ENCODE measurements at regions not wholly inside any gene's neighbourhood (a gene's known extent, or its start where the extent isn't known, plus 50 kb on each side); places are given as distances from the start of the nearest gene placed in this dataset.
"Not testable (repeated sequence)": the region's sequence is repeated elsewhere in the genome, so short reads cannot be mapped to it uniquely, and the experiment has no call there.

- DNase-seq (ENCODE audit: low spot score): no peak
Measured at GRCh38 chr14:51444353-51445000, 204.4 kb downstream of the TMX1 start.

GRCh38 chr14:51445001-51445390 is 204.9 kb downstream of the TMX1 start:
- no peak for DNase-seq (ENCODE audit: low spot score)

GRCh38 chr14:51446771-51447170 is 204.9 kb upstream of the FRMD6 start:
- DNase-seq (ENCODE audit: low spot score): no peak

GRCh38 chr14:51447411-51447810 is 204.3 kb upstream of the FRMD6 start:
- DNase-seq (ENCODE audit: low spot score): no peak

GRCh38 chr14:51448831-51449670 is 202.7 kb upstream of the FRMD6 start:
- peak; percentile 24 for DNase-seq (ENCODE audit: low spot score)

- no peak for DNase-seq (ENCODE audit: low spot score)
Measured at GRCh38 chr14:51449681-51450080, 202.0 kb upstream of the FRMD6 start.

- DNase-seq (ENCODE audit: low spot score): no peak
Measured at GRCh38 chr14:51451561-51451960, 200.1 kb upstream of the FRMD6 start.

- no peak for DNase-seq (ENCODE audit: low spot score)
Measured at GRCh38 chr14:51453869-51454268, 197.8 kb upstream of the FRMD6 start.

GRCh38 chr14:51454351-51454750 is 197.4 kb upstream of the FRMD6 start:
- DNase-seq (ENCODE audit: low spot score): no peak

- no peak for DNase-seq (ENCODE audit: low spot score)
Measured at GRCh38 chr14:51455041-51455835, 196.5 kb upstream of the FRMD6 start.

GRCh38 chr14:51457843-51458562 is 193.7 kb upstream of the FRMD6 start:
- DNase-seq (ENCODE audit: low spot score): no peak

- no peak for DNase-seq (ENCODE audit: low spot score)
Measured at GRCh38 chr14:51458563-51458955, 193.2 kb upstream of the FRMD6 start.

- DNase-seq (ENCODE audit: low spot score): no peak
Measured at GRCh38 chr14:51460011-51460410, 191.7 kb upstream of the FRMD6 start.

GRCh38 chr14:51462182-51462581 is 189.5 kb upstream of the FRMD6 start:
- no peak for DNase-seq (ENCODE audit: low spot score)

- no peak for DNase-seq (ENCODE audit: low spot score)
Measured at GRCh38 chr14:51462706-51463105, 189.0 kb upstream of the FRMD6 start.

GRCh38 chr14:51463461-51463860 is 188.2 kb upstream of the FRMD6 start:
- DNase-seq (ENCODE audit: low spot score): no peak

- DNase-seq (ENCODE audit: low spot score): no peak
Measured at GRCh38 chr14:51464411-51464810, 187.3 kb upstream of the FRMD6 start.

- no peak for DNase-seq (ENCODE audit: low spot score)
Measured at GRCh38 chr14:51465486-51465885, 186.2 kb upstream of the FRMD6 start.

- DNase-seq (ENCODE audit: low spot score): not testable (repeated sequence)
Measured at GRCh38 chr14:51467392-51467791, 184.3 kb upstream of the FRMD6 start.

GRCh38 chr14:51468523-51468922 is 183.2 kb upstream of the FRMD6 start:
- DNase-seq (ENCODE audit: low spot score): no peak

GRCh38 chr14:51472881-51473280 is 178.8 kb upstream of the FRMD6 start:
- no peak for DNase-seq (ENCODE audit: low spot score)

- DNase-seq (ENCODE audit: low spot score): no peak
Measured at GRCh38 chr14:51473351-51473750, 178.4 kb upstream of the FRMD6 start.
